Activated T-cell treated with anti-CD3 and anti-CD28 coated beads, Interleukin-2, amount 50 U/mL, for 4 hours (primary cell): ENCODE measurements at regions not wholly inside any gene's neighbourhood (a gene's known extent, or its start where the extent isn't known, plus 50 kb on each side); places are given as distances from the start of the nearest gene placed in this dataset.
"Not testable (repeated sequence)": the region's sequence is repeated elsewhere in the genome, so short reads cannot be mapped to it uniquely, and the experiment has no call there.

ENCODE experiments used
- ATAC-seq, 2 donors: fragments of 200-7000 bp; cut with Tn5 transposase; one replicate each; pipeline ENCODE4 v1.10.0; 2021
- DNase-seq: peaks from one replicate; pipeline ENCODE4 v3.0.0-alpha.2; 2020
- H3K27me3 Mint-ChIP-seq: one replicate; pipeline ENCODE4 v1.8.0; 2021; ENCODE audit warnings: low read depth, mixed read lengths
- H3K36me3 Mint-ChIP-seq: one replicate; pipeline ENCODE4 v1.8.0; 2022; ENCODE audit warnings: mixed read lengths; ENCODE audit not compliant: insufficient read depth
- H3K4me1 Mint-ChIP-seq: one replicate; pipeline ENCODE4 v1.8.0; 2021; ENCODE audit warnings: low read depth, mixed read lengths
- H3K4me3 Mint-ChIP-seq: one replicate; pipeline ENCODE4 v1.8.0; 2021; ENCODE audit warnings: mild to moderate bottlenecking, moderate library complexity, mixed read lengths
- H3K9me3 Mint-ChIP-seq: one replicate; pipeline ENCODE4 v1.8.0; 2021; ENCODE audit warnings: mixed read lengths

DNA sequence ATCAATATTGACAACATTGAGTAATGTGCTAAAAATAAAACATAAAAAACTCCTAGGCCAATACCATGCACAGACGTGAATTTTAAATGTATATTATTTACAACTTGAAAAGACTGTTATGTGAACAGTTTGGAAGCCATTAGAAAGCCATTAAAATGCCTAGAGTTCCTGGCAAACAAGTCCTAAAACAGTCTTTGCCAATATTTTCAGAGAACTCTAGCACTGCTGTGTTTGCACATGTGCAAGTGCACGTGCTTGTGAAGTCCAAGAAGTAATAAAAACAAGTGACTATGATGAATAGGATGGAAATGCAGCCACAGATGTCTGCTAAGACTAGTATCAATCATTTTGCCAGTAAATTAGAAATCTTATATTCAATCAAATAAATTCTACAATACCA is 1447.6 kb downstream of the GRIK2 start:
- Mint-ChIP-seq H3K36me3 (no peaks in the 10 kb centered on the region), H3K9me3 (no peaks in the 10 kb centered on the region), H3K27me3 (no peaks in the 10 kb centered on the region), H3K4me3 (no peak overlapping the region), H3K4me1 (no peaks in the 10 kb centered on the region)
- ATAC-seq = no peak
- no peak for DNase-seq

DNA sequence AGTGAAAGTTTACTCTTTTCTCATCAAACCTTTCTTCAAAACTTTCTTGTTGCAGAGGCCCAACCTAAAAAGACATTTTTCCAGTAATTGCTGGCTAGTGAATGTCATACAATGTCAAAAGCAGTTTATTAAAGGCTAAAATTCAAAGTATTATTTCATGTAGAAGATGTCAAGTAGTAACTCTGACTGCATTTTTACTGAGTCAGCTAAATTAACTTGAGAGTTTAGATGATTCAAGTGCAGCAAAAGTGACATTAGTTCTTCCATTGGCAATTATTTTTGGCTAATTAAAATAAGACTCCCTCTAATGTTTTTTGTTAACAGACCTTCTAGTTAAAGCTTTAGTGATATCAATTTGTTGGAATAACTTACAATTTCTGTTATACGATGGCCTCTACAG is 1438.5 kb downstream of the GRIK2 start:
- Mint-ChIP-seq H3K9me3 (peaks cover 5% of the 10 kb centered on the region), H3K27me3 (no peaks in the 10 kb centered on the region), H3K36me3 (no peaks in the 10 kb centered on the region), H3K4me1 (no peaks in the 10 kb centered on the region), H3K4me3 (no peak overlapping the region)
- no peak for DNase-seq
- no peak for ATAC-seq

DNA sequence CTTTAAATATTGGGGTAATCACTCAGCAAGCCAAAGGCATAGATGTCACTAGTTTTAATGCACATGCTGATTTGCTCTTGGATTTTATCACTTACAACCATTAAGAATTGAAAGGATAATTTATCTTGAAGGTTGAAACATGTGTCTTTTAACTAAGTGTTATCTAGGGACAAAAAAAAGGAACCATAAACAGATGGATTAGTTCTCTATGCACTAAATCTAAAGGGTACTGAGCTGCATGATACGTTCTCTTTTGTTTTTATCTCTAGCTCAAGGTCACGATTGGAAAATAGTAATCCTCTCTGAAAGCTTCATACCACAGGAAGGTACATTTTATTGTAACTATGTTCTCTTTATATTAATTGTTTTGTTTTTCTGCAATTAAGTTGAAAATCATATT is 1426.6 kb downstream of the GRIK2 start:
- no peak overlapping the region for H3K4me3 Mint-ChIP-seq
- no peaks in the 10 kb centered on the region for H3K4me1 Mint-ChIP-seq
- DNase-seq (no peak), ATAC-seq (no peak)
- peaks cover 6% of the 10 kb centered on the region for H3K9me3 Mint-ChIP-seq
- H3K27me3 Mint-ChIP-seq = no peaks in the 10 kb centered on the region
- no peaks in the 10 kb centered on the region for H3K36me3 Mint-ChIP-seq

DNA sequence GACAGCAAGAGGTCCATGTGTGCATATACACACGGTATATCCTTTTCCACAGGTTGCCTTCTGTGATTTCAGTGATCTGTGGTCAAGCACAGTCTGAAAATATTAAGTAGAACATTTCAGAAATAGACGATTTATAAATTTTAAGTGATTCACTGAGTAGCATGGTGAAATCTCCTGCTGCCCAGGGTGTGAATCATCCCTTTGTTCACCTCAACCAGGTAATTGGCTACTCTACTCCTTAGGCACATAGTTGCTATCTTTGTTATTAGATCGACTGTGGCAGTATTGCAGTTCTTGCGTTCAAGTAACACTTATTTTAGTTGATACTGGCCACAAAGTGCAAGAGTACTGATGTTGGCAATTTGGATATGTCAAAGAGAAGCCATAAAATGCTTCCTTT is 1421.7 kb downstream of the GRIK2 start:
- H3K4me3 Mint-ChIP-seq = no peak overlapping the region
- peaks cover 10% of the 10 kb centered on the region for H3K9me3 Mint-ChIP-seq
- H3K36me3 Mint-ChIP-seq = no peaks in the 10 kb centered on the region
- ATAC-seq = no peak
- DNase-seq = no peak
- no peaks in the 10 kb centered on the region for H3K4me1 Mint-ChIP-seq
- no peaks in the 10 kb centered on the region for H3K27me3 Mint-ChIP-seq

DNA sequence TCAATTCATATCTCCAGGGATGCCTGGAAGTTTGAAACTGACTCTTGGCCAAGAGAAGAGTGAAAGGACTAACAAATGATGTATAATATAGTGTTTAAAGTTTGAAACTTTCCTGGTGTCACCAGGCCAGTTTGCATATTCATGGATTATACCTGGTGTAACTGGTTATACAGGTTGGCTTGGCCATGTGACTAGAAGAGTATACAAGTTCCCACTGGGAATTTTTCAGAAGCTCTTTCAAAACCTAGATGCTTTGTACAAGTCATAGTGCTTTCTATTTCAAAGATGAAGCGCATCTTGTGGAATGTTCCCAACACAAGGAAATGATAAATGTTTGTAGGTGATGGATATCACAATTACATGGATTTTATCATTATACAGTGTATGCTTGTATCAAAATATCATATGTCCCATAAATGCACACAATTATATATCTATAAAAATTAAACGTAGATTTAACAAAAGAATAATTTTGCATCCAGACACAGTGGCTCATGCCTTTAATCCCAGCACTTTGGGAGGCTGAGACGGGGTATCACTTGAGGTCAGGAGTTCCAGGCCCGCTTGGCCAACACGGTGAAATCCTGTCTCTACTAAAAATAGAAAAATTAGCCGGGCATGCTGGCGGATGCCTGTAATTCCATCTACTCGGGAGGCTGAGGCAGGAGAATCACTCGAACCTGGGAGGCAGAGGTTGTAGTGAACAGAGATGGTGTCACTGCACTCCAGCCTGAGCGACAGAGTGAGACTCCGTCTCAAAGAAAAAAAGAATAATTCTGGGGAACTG is 1420.2 kb downstream of the GRIK2 start:
- Mint-ChIP-seq H3K4me1 (no peaks in the 10 kb centered on the region), H3K9me3 (peaks cover 10% of the 10 kb centered on the region), H3K4me3 (no peak overlapping the region), H3K36me3 (no peaks in the 10 kb centered on the region), H3K27me3 (no peaks in the 10 kb centered on the region)
- ATAC-seq (no peak), DNase-seq (no peak)

DNA sequence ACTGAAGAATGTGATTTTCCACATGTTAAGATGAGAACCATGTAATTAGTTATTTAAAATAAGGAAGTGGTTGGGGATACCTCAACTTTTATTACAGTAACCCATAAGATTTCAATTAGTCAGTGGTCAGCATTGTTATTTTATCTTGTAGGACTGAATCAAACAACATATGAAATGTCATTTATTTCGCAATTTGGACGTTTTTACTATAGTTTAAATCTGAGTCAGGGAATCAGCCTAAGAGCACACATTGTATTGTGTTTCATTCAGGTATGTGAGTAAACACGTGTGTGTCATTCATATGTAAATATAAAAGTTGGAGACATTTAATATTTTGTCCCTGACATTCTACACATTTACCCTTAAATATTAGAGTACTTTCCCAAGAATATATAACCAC is 1418.7 kb downstream of the GRIK2 start:
- Mint-ChIP-seq H3K36me3 (no peaks in the 10 kb centered on the region), H3K9me3 (peaks cover 14% of the 10 kb centered on the region), H3K4me3 (no peak overlapping the region), H3K4me1 (no peaks in the 10 kb centered on the region), H3K27me3 (no peaks in the 10 kb centered on the region)
- ATAC-seq (no peak), DNase-seq (no peak)

DNA sequence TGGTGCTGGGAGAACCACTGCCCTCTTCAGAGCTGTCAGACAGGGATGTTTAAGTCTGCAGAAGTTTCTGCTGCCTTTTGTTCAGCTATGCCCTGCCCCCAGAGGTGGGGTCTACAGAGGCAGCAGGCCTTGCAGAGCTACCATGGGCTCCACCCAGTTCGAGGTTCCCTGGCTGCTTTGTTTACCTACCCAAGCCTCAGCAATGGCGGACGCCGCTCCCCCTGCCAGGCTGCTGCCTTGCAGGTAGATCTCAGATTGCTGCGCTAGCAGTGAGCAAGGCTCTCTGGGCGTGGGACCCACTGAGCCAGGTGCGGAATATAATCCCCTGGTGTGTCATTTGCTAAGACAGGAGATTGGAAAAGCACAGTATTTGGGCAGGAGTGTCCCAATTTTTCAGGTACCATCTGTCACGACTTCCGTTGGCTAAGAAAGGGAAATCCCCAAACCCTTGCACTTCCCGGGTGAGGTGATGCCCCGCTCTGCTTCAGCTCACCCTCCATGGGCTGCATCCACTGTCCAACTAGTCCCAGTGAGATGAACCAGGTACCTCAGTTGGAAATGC is 1415.5 kb downstream of the GRIK2 start:
- DNase-seq, ATAC-seq, H3K9me3 Mint-ChIP-seq, H3K36me3 Mint-ChIP-seq, H3K27me3 Mint-ChIP-seq, H3K4me3 Mint-ChIP-seq, H3K4me1 Mint-ChIP-seq: not testable (repeated sequence)

DNA sequence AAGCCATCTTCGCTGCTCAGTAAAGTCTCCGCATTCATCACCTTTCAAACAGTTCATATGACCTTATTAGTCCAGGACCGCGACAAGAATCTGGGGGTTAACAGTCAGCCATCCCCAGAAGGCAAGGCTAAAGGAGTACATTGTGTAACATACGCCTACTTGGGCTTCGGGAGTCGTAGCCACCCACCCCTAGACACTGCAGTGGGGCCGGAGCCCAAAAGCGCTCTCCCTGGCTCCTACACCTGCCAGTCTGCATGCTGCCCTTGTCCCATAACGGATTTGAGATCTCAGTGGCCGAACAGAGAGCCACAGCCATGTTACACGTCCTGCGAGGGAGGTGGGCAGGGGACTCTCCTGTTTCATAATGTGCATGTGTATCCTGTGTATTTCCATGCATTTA is 1405.5 kb downstream of the GRIK2 start:
- Mint-ChIP-seq H3K36me3 (no peaks in the 10 kb centered on the region), H3K27me3 (no peaks in the 10 kb centered on the region), H3K4me1 (no peaks in the 10 kb centered on the region), H3K9me3 (peaks cover 3% of the 10 kb centered on the region), H3K4me3 (no peak overlapping the region)
- ATAC-seq (no peak), DNase-seq (no peak)

DNA sequence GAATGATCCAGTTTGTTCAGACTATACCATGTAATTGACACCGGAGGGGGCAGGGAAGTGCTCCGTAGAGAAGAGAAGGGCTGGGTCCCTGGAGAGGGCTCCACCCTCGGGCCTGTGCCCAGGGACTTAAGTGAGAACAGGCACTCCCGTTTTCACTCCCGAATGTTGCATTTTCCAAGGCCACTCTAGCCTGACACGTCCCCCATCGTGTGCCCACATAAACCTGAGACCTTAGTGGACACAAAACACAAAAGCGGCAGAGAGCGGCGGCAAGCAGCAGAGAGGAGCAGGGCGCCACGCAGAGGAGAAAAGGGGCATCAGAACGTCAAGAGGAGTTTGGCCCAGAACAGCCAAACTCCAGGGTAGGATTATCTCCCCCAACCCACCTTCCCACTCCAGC is 1405.1 kb downstream of the GRIK2 start:
- Mint-ChIP-seq H3K27me3 (no peaks in the 10 kb centered on the region), H3K36me3 (no peaks in the 10 kb centered on the region), H3K4me1 (no peaks in the 10 kb centered on the region), H3K4me3 (no peak overlapping the region), H3K9me3 (peaks cover 3% of the 10 kb centered on the region)
- ATAC-seq (no peak), DNase-seq (no peak)

DNA sequence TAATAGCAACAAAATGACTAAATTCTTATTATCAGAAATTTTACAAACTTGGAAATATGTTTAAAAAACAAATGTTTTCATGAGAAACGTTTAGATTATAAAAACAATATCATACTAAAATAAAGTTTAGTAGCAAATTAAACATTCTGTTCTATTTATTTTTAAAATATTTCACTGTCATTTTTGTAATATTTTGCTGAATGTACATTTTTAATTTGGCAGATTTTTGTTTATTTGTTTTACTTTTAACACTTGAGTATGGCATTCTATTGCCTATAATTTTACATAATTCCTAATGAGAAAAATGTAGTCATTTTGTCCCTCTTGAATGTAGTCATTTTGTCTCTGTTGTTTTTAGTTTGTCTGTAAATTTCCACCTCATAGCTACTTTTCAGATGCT is 1400.2 kb downstream of the GRIK2 start:
- no peaks in the 10 kb centered on the region for H3K4me1 Mint-ChIP-seq
- ATAC-seq (no peak), DNase-seq (no peak)
- H3K9me3 Mint-ChIP-seq = no peaks in the 10 kb centered on the region
- H3K36me3 Mint-ChIP-seq = no peaks in the 10 kb centered on the region
- H3K4me3 Mint-ChIP-seq = no peak overlapping the region
- H3K27me3 Mint-ChIP-seq = no peaks in the 10 kb centered on the region

DNA sequence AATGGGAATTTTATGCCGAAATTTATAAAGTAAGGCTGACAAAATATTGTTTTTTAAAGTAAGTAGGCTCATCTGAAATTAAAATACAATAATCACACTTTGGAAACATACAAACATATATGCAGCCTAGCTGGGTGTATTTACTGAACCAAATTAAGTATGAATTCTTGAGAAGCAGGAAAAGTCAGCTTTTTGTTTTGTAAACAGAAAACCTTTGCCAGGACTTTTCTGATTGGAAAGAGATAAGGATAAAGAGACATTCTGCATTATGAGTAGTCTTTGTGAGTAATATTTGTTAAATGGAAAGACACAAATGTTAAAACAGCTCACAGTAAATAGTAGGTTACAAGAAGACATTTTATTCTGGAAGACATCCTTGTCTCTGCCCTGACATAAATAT is 1380.8 kb downstream of the GRIK2 start:
- Mint-ChIP-seq H3K9me3 (peaks cover 5% of the 10 kb centered on the region), H3K4me3 (no peak overlapping the region), H3K27me3 (no peaks in the 10 kb centered on the region), H3K36me3 (no peaks in the 10 kb centered on the region), H3K4me1 (no peaks in the 10 kb centered on the region)
- ATAC-seq (no peak), DNase-seq (no peak)

DNA sequence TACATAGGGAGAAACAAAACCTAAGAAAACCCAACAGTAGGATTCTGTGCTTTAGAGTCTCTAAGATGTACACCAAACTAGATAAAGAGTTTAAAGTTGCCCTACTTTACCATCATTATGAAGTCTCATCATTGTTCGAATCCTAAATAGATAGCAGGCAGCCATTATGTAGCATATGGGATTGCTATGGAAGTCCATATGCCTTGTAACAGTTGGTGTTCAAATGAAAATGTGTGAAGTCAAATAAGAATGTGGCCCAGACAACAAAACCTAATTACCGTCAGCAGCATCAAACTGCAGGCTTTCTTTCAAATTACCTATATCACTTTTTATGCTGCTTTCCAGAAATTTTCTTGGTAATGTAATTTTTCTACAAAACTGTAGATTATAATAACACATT is 1380.1 kb downstream of the GRIK2 start:
- H3K4me1 Mint-ChIP-seq = no peaks in the 10 kb centered on the region
- H3K27me3 Mint-ChIP-seq = no peaks in the 10 kb centered on the region
- peaks cover 5% of the 10 kb centered on the region for H3K9me3 Mint-ChIP-seq
- ATAC-seq = no peak
- DNase-seq = no peak
- H3K4me3 Mint-ChIP-seq = no peak overlapping the region
- no peaks in the 10 kb centered on the region for H3K36me3 Mint-ChIP-seq

DNA sequence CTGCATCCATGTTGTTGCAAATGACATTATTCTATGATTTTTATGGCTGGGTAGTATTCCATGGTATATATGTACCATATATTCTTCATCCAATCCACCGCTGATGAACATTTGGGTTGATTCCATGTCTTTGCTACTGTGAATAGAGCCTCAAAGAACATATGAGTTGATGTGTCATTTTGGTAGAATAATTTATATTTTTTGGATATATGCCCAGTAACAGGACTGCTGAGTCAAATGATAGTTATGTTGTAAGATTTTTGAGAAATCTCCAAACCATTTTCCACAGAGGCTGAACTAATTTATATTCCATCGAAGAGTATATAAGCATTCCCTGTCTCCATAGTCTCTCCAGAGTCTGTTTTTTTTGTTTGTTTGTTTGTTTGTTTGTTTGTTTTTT is 1373.5 kb downstream of the GRIK2 start:
- DNase-seq (no peak), ATAC-seq (no peak)
- no peaks in the 10 kb centered on the region for H3K27me3 Mint-ChIP-seq
- H3K36me3 Mint-ChIP-seq = no peaks in the 10 kb centered on the region
- no peaks in the 10 kb centered on the region for H3K4me1 Mint-ChIP-seq
- H3K4me3 Mint-ChIP-seq = no peak overlapping the region
- peaks cover 9% of the 10 kb centered on the region for H3K9me3 Mint-ChIP-seq

DNA sequence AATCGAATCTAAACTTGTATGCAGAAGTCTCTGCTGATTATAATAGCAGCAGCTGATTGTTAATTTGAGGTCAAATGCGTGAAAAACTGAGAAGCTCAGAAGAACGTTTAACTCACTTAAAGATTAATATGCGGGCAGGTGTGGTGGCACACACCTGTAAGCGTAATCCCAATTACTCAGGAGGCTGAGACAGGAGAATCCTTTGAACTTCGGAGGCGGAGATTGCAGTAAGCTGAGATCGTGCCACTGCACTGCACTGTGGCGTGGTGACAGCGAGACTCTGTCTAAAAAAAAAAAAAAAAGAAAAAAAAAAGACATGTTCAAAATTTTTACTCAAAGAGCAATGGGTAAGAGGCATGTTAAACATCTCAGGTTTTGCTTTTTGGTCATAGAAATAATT is 1370.8 kb downstream of the GRIK2 start:
- Mint-ChIP-seq H3K27me3 (no peaks in the 10 kb centered on the region), H3K4me1 (no peaks in the 10 kb centered on the region), H3K4me3 (no peak overlapping the region), H3K36me3 (no peaks in the 10 kb centered on the region), H3K9me3 (peaks cover 4% of the 10 kb centered on the region)
- DNase-seq (no peak), ATAC-seq (no peak)

DNA sequence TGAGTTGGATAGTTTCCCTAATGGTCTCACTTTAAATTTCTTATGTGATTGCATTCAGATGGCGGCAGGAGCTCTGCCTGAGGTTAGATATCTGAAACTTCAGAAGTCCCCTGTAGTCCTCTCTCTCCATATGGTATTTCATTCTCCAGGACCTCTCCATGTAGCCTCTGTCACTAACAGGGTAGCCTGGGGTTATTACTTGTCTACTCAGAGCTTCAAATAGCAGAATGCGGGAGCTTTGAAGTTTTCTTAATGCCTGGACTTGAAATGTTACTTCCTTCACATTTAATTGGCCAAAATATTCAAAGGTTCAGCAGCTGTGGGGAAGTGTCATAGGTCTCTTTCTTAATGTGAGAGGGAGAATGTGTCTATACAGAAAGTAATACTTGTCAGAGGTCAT is 1370.4 kb downstream of the GRIK2 start:
- peaks cover 5% of the 10 kb centered on the region for H3K9me3 Mint-ChIP-seq
- DNase-seq = no peak
- no peaks in the 10 kb centered on the region for H3K36me3 Mint-ChIP-seq
- no peaks in the 10 kb centered on the region for H3K4me1 Mint-ChIP-seq
- H3K27me3 Mint-ChIP-seq = no peaks in the 10 kb centered on the region
- no peak for ATAC-seq
- no peak overlapping the region for H3K4me3 Mint-ChIP-seq
